LHCN-M2 (cell line): ENCODE measurements at regions not wholly inside any gene's neighbourhood (a gene's known extent, or its start where the extent isn't known, plus 50 kb on each side); places are given as distances from the start of the nearest gene placed in this dataset.
"Not testable (repeated sequence)": the region's sequence is repeated elsewhere in the genome, so short reads cannot be mapped to it uniquely, and the experiment has no call there.

ENCODE experiments used
- DNase-seq: peaks from one replicate; pipeline ENCODE4 v3.0.0-alpha.2; 2012; ENCODE audit warnings: low read depth

- DNase-seq: no peak
Observed at GRCh38 chr6:155694419-155694790, 238.8 kb upstream of the NOX3 start.

DNA sequence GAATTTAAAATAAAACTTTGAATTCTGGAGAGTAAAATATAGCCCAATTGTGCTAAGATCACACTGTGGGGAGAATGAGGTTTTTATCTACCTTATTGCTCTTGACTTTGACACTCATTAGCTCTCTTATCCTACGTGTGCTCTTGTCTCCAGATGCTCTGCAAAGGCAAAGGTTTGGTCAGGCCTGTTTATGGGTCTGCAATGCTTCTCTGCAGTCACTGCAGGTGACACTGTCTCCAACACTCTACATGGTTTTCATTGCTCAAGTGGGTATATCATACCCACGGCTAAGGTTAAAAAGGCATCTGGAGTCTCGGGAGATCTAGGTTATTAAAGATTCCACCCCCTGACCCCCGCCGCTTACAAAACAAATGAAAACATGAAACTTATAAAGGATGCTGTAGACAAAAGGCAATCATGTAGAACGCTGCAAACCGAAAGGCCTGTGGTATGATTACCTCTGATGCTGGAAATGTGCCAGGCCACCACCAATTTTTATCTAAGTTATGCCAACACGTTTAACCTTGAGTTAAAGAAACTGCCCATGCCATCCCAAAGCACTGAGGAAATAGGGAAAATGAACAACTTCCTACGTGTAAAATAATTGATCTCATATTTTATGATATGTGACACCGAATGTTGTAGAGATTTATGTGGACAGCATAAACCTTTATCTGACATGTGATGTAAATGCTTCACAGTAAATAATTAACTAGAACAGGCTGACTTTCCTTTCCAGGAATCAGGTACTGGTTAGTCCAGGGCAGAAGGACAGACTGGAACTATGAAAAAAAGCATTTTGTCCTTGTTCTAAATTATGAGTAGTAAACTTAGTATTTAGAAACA is 238.2 kb upstream of the NOX3 start:
- DNase-seq: no peak

DNA sequence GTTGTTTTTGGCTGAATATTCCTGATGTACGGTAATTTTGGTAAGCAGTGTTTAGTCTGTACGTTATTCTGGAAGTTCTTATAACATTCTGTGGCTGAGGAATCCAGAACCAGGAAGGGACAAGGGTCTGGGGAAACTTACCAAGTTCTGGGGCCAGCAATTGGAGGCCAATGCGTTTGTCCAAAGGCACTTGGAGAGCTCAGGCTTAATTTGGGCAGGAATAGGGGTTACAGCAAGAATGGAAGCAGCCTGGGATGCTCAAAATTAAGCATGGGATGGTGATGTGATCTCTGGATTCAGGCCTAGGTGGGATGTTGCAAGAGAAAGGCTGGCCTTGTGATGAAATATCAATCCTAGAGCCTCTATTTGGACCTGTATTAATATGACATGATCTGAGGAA is 235.2 kb upstream of the NOX3 start:
- no peak for DNase-seq

- no peak for DNase-seq
Observed at GRCh38 chr6:155687645-155688044, 232.0 kb upstream of the NOX3 start.

DNA sequence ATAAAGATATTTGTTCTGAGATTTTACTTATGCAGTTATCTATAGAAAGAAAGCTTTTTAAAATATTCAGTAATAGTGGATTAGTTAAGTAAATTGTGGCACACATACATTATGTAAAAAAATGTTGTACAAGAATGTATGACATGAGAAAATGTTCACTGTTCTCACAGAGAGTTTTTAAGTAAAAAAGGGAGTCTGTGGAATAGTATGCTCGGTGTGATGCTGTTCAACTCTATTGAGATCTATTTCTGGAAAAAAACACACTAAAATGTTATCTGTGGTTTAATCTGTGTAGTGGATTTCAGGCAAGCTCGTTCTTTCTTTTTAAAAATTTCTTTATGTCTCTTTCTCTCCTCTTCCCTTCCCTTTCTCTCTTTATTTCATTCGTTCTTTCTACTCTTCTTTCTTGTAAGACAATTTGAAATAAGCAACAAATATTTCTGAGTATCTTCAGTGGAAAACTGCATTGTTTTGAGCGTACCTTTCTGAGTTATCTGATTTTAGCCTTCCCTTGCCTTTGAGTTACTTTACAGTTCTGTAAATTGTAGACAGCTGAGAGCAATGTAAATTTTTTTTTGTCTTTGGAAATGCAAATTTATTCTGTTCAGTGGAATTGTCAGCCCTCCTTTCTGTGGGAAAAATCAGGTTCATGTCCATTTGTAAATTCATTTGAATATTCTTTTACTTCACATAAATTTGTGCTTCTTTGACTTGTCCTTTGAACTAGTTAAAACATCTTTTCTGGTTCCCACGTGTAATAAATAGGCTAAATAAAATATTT is 229.0 kb upstream of the NOX3 start:
- DNase-seq: no peak

- no peak for DNase-seq
Observed at GRCh38 chr6:155678361-155678760, 222.7 kb upstream of the NOX3 start.

DNA sequence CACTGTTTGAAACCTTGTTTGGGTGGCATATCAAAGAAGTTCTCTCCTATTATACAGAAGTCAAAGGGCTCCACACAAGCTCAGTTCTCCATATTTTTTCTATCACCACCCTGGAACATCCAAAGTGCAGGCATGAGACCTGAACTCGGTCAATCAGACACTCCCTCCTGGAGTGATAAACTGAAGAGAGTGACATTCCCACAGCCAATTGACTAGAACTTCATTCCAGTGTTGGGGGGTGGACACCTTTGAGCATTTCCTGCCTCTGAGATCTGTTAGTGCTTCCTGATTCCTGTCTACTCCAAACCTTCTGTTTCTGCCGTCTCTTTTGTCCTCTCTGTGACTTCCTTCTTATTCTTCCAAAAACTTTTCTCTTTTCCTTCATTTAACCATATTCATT is 220.7 kb upstream of the NOX3 start:
- DNase-seq: no peak

DNA sequence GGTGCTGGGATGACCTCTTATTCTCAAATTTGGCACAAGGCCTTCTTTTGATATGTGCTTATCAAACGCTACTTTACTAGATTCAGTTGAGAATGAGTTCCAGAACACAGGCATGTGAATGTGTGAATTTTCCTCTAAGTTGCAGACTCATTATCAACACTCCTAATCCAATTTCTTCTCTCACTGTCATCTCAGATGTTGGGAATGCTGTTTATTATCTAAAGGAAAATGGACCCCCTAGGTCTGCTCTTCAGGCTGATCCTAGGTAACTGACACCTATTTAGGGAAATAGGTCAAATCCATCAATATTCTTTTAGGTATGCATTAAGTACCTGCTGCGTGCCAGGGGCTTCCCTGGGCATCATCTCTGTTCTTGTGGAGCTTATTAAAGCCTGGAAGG is 215.0 kb upstream of the NOX3 start:
- DNase-seq: no peak

DNA sequence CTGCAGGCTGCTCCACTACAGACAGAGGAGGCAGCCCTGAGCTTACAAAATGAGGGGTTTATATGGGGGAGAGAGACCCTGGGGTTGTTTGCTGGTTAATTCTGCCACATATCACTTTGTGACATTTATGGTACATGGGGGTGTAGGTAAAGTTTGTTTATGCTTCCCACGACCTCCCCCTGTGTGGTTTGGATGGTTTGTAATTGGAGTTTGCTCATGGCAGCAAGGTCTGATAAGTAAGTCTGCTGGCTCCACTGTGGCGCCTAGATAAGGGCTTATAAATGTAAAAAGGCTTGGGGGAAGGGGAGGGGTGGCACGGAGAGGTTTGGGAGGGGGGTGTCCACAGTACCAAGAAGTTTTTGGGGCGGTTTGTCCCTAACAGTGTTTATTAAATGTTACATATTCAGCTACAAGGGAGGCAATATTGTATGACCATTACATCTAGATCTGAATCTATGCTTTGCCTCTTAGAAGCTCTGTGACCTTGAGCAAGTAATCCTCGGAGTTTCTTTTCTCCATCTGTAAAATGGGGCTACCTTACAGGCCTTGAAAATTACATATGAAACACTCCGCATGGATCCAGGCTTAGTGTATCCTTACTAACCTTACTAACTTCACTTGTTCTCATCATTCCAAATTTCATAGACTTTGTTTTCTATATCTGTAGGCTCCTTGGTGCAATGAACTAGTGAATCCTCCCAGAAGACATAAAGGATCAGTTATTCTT is 204.8 kb upstream of the NOX3 start:
- no peak for DNase-seq

DNA sequence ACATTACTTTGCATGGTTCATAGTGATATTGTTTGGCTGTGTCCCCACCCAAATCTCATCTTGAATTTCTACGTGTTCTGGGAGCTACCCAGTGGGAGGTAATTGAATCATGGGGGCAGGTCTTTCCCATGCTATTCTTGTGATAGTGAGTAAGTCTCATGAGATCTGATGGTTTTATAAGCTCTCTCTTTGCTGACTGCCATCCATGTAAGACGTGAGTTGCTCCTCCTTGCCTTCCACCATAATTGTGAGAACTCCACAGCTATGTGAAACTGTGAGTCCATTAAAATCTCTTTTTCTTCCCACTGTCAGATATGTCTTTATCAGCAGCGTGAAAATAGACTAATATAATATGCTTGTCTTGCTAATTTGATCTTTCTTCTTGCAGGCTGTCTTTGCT is 200.4 kb upstream of the NOX3 start:
- no peak for DNase-seq

GRCh38 chr6:155654474-155654873 is 198.8 kb upstream of the NOX3 start:
- no peak for DNase-seq

DNA sequence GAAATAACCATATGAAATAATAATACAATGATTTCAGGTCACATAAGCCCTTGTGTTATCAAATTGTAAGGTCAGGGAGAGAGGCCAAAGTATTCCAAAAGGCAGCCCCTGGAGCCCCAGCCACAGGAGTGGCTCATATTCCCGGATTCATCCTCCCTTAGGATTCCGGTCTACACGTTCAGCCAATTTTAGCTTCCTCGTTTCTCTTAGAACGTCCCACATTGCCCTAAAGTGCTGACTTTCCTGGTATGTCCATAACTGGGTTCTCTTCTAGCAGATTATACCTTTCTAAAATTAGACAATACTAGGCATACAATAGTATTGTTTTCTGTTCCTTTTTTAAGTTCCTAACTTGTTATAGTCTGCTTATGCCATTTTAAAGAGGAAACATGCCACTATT is 192.7 kb upstream of the NOX3 start:
- DNase-seq: no peak

DNA sequence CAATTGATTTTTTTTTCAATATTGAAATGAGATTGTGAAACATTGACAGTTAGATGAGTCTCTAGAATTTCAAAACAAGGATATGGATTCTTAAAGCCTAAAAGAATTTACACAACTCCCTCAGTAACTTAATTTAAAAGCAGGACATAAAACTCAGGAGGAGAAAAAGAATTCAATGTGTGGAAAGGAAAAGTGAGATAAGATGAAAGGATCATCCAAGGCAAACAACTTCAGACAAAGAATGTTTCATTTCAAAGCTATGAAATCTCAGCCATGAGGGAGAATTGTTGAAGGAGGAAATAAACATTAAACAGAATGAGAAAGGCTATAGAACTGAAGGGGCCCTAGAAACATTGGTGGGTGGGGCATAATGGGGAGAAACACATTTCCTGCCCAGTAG is 191.7 kb upstream of the NOX3 start:
- no peak for DNase-seq

- DNase-seq: no peak
Observed at GRCh38 chr6:155646443-155646842, 190.8 kb upstream of the NOX3 start.

DNA sequence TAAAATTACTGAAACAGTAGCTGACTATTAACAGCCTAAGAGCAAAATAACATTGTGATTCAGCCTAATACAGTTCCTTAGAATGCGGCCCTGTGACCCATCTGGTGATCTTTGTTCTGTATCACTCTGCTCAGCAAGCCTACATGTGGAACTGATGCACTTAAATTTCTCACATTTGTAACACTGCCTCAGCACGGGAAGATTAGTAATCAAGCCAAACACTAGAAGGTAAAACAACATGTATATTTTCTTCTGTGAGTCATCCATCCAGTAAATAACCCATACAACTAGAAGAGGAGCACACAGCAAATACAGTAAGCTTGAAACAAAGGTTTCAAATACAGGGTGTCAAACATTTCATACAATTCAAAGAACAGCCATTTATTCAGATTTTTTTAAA is 189.7 kb upstream of the NOX3 start:
- no peak for DNase-seq

GRCh38 chr6:155641603-155642002 is 186.0 kb upstream of the NOX3 start:
- DNase-seq: no peak

DNA sequence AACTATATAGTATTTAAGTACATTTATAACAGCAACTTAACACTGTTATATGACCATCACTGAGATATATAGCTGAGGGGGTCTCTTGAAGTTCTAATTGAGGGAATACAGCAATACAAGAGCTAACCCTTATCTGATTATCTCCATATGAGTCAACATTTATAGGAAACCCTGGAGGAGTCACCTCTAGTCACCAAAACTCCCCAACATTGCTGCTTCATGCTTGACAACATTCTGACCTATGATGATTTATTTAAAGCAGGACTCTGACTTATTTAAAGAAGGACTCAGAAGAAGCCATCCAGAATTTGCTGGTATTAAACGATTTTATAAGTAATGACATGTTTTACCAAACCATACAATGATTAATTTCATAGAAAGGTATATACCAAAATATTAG is 182.6 kb upstream of the NOX3 start:
- DNase-seq: no peak

GRCh38 chr6:155635416-155635815 is 179.8 kb upstream of the NOX3 start:
- no peak for DNase-seq

GRCh38 chr6:155630085-155630484 is 174.4 kb upstream of the NOX3 start:
- DNase-seq: no peak

GRCh38 chr6:155629652-155630051 is 174.0 kb upstream of the NOX3 start:
- DNase-seq: no peak

DNA sequence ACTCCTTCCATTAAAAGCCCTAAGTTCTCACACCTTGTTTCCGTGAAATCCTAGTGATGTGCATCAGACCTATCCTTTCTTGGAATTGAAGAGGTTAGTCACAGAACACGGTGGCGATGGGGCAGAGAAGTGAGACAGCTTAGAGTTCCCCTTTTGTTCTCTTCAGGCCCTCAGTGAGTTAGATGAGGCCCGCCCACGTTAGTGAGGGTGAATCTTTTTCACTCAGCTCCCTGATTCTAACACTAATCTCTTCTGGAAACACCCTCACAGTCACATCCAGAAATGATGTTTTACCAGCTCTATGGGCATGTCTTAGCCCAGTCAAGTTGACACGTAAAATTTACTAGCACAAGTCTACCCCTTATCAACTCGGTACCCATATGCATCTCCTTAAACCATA is 172.7 kb upstream of the NOX3 start:
- no peak for DNase-seq

- not testable (repeated sequence) for DNase-seq
Observed at GRCh38 chr6:155627722-155628212, 172.1 kb upstream of the NOX3 start.
